HG03196 (cell line): ENCODE measurements at regions not wholly inside any gene's neighbourhood (a gene's known extent, or its start where the extent isn't known, plus 50 kb on each side); places are given as distances from the start of the nearest gene placed in this dataset.

ENCODE experiments used
- ATAC-seq: cut with Tn5 transposase; IDR thresholded peaks from one replicate; pipeline ENCODE4 v1.9.1; 2021; ENCODE audit not compliant: unreplicated experiment

- ATAC-seq, result no peak
These were observed 444.5 kb downstream of the PLOD2 start for GRCh38 chr3:145716519-145716918.

- ATAC-seq, result no peak
These were observed 441.9 kb downstream of the PLOD2 start for GRCh38 chr3:145719114-145719513.

- ATAC-seq, result no peak
These were observed 439.6 kb downstream of the PLOD2 start for GRCh38 chr3:145721273-145721805.

GRCh38 chr3:145721815-145722214 is 439.2 kb downstream of the PLOD2 start:
- no peak for ATAC-seq

GRCh38 chr3:145727476-145727875 is 433.5 kb downstream of the PLOD2 start:
- no peak for ATAC-seq

- ATAC-seq, result no peak
These were observed 425.4 kb downstream of the PLOD2 start for GRCh38 chr3:145735631-145736030.

GRCh38 chr3:145737952-145738351 is 423.0 kb downstream of the PLOD2 start:
- no peak for ATAC-seq

- ATAC-seq, result no peak
These were observed 421.1 kb downstream of the PLOD2 start for GRCh38 chr3:145739926-145740325.

GRCh38 chr3:145750657-145751056 is 410.3 kb downstream of the PLOD2 start:
- ATAC-seq, result no peak

- ATAC-seq, result no peak
These were observed 408.4 kb downstream of the PLOD2 start for GRCh38 chr3:145752576-145752975.

GRCh38 chr3:145754605-145755289 is 406.2 kb downstream of the PLOD2 start:
- ATAC-seq, result no peak

GRCh38 chr3:145760036-145760435 is 400.9 kb downstream of the PLOD2 start:
- no peak for ATAC-seq

GRCh38 chr3:145767909-145768308 is 393.1 kb downstream of the PLOD2 start:
- ATAC-seq, result no peak

GRCh38 chr3:145776782-145777408 is 384.1 kb downstream of the PLOD2 start:
- no peak for ATAC-seq

GRCh38 chr3:145780301-145780700 is 380.7 kb downstream of the PLOD2 start:
- no peak for ATAC-seq

GRCh38 chr3:145785668-145786067 is 375.3 kb downstream of the PLOD2 start:
- ATAC-seq, result no peak

GRCh38 chr3:145798007-145798406 is 363.0 kb downstream of the PLOD2 start:
- no peak for ATAC-seq

- no peak for ATAC-seq
These were observed 362.1 kb downstream of the PLOD2 start for GRCh38 chr3:145798696-145799537.

- no peak for ATAC-seq
These were observed 359.3 kb downstream of the PLOD2 start for GRCh38 chr3:145801696-145802095.

- no peak for ATAC-seq
These were observed 353.0 kb downstream of the PLOD2 start for GRCh38 chr3:145807990-145808389.

GRCh38 chr3:145812391-145812790 is 348.6 kb downstream of the PLOD2 start:
- ATAC-seq, result no peak
